Hematopoietic multipotent progenitor cell treated with erythropoietin and hydrocortisone succinate and interleukin-3 and kit ligand, for 8 days (in vitro differentiated cells): ENCODE measurements at regions not wholly inside any gene's neighbourhood (a gene's known extent, or its start where the extent isn't known, plus 50 kb on each side); places are given as distances from the start of the nearest gene placed in this dataset.

Source experiments
- DNase-seq: peaks from one replicate; pipeline ENCODE4 v3.0.0-alpha.2; 2015

GRCh38 chr1:5492846-5493245, 499.4 kb downstream of the NPHP4 start:
- DNase-seq = no peak

GRCh38 chr1:5491207-5491904, 500.9 kb downstream of the NPHP4 start:
- no peak for DNase-seq

GRCh38 chr1:5490635-5491034, 501.6 kb downstream of the NPHP4 start:
- no peak for DNase-seq

GRCh38 chr1:5488448-5488847, 503.8 kb downstream of the NPHP4 start:
- DNase-seq = no peak

- DNase-seq = no peak
Observed at GRCh38 chr1:5485968-5486696, 506.1 kb downstream of the NPHP4 start.

GRCh38 chr1:5485436-5485835, 506.8 kb downstream of the NPHP4 start:
- no peak for DNase-seq

- no peak for DNase-seq
Observed at GRCh38 chr1:5484451-5485165, 507.6 kb downstream of the NPHP4 start.

GRCh38 chr1:5481889-5482288, 510.3 kb downstream of the NPHP4 start:
- DNase-seq = peak; percentile 9

GRCh38 chr1:5480906-5481305, 511.3 kb downstream of the NPHP4 start:
- DNase-seq = no peak

- no peak for DNase-seq
Observed at GRCh38 chr1:5479876-5480646, 512.2 kb downstream of the NPHP4 start.

GRCh38 chr1:5478961-5479360, 513.3 kb downstream of the NPHP4 start:
- no peak for DNase-seq

GRCh38 chr1:5478156-5478695, 514.0 kb downstream of the NPHP4 start:
- no peak for DNase-seq

- DNase-seq = no peak
Observed at GRCh38 chr1:5477716-5478115, 514.5 kb downstream of the NPHP4 start.

GRCh38 chr1:5475572-5475971, 516.7 kb downstream of the NPHP4 start:
- no peak for DNase-seq

- DNase-seq = no peak
Observed at GRCh38 chr1:5473268-5473667, 519.0 kb downstream of the NPHP4 start.

GRCh38 chr1:5466487-5466886, 525.7 kb downstream of the NPHP4 start:
- DNase-seq = no peak

GRCh38 chr1:5465281-5465711, 526.9 kb downstream of the NPHP4 start:
- DNase-seq = no peak

- no peak for DNase-seq
Observed at GRCh38 chr1:5464366-5464765, 527.9 kb downstream of the NPHP4 start.

GRCh38 chr1:5460974-5461373, 531.3 kb downstream of the NPHP4 start:
- DNase-seq = no peak

GRCh38 chr1:5459839-5460610, 532.2 kb downstream of the NPHP4 start:
- no peak for DNase-seq

GRCh38 chr1:5458248-5458647, 534.0 kb downstream of the NPHP4 start:
- DNase-seq = no peak
